Caki2 (cell line): ENCODE measurements at regions not wholly inside any gene's neighbourhood (a gene's known extent, or its start where the extent isn't known, plus 50 kb on each side); places are given as distances from the start of the nearest gene placed in this dataset.

Experiments used
- DNase-seq: peaks from one replicate; pipeline ENCODE4 v3.0.0-alpha.2; 2015; ENCODE audit warnings: low read depth
- in situ Hi-C: cut with HindIII; loops from 2 replicates; pipeline ENCODE4 v1.10.0; 2016; ENCODE audit warnings: low sequenced_read_pairs, low pct_unique_long_range_greater_than_20kb, mixed read lengths

- peak; percentile 14 for DNase-seq
- in situ Hi-C loops = no loop called here
Observed at GRCh38 chr4:110970642-110971041, 347.8 kb upstream of the PITX2 start.

GRCh38 chr4:110975338-110975737 lies 352.5 kb upstream of the PITX2 start:
- DNase-seq = no peak
- in situ Hi-C loops = no loop called here

- in situ Hi-C loops = no loop called here
- no peak for DNase-seq
Observed at GRCh38 chr4:110977554-110977953, 354.7 kb upstream of the PITX2 start.

GRCh38 chr4:110978761-110979160 lies 355.9 kb upstream of the PITX2 start:
- in situ Hi-C loops = no loop called here
- no peak for DNase-seq

- no peak for DNase-seq
- in situ Hi-C loops = no loop called here
Observed at GRCh38 chr4:110982486-110982885, 359.6 kb upstream of the PITX2 start.

- no peak for DNase-seq
- in situ Hi-C loops = no loop called here
Observed at GRCh38 chr4:110988722-110989121, 365.8 kb upstream of the PITX2 start.

- no peak for DNase-seq
- in situ Hi-C loops = no loop called here
Observed at GRCh38 chr4:110989125-110989524, 366.2 kb upstream of the PITX2 start.

- DNase-seq = no peak
- in situ Hi-C loops = no loop called here
Observed at GRCh38 chr4:110994781-110995180, 371.9 kb upstream of the PITX2 start.

- no peak for DNase-seq
- in situ Hi-C loops = no loop called here
Observed at GRCh38 chr4:110998320-110998719, 375.4 kb upstream of the PITX2 start.

- DNase-seq = no peak
- in situ Hi-C loops = no loop called here
Observed at GRCh38 chr4:111011458-111011857, 388.6 kb upstream of the PITX2 start.

GRCh38 chr4:111013846-111014245 lies 391.0 kb upstream of the PITX2 start:
- in situ Hi-C loops = no loop called here
- no peak for DNase-seq

- in situ Hi-C loops = no loop called here
- no peak for DNase-seq
Observed at GRCh38 chr4:111014537-111014936, 391.7 kb upstream of the PITX2 start.

GRCh38 chr4:111016416-111016815 lies 393.5 kb upstream of the PITX2 start:
- no peak for DNase-seq
- in situ Hi-C loops = no loop called here

GRCh38 chr4:111018216-111018615 lies 395.3 kb upstream of the PITX2 start:
- no peak for DNase-seq
- in situ Hi-C loops = no loop called here

GRCh38 chr4:111020476-111020875 lies 397.6 kb upstream of the PITX2 start:
- in situ Hi-C loops = no loop called here
- no peak for DNase-seq

GRCh38 chr4:111020961-111021360 lies 398.1 kb upstream of the PITX2 start:
- in situ Hi-C loops = no loop called here
- DNase-seq = no peak

GRCh38 chr4:111022758-111023157 lies 399.9 kb upstream of the PITX2 start:
- in situ Hi-C loops = no loop called here
- DNase-seq = no peak

- no peak for DNase-seq
Observed at GRCh38 chr4:111027526-111027925, 404.6 kb upstream of the PITX2 start.

GRCh38 chr4:111028795-111029194 lies 405.9 kb upstream of the PITX2 start:
- DNase-seq = no peak

More at GRCh38 chr4:111027526-111027925, 404.6 kb upstream of the PITX2 start:
- in situ Hi-C loops = no loop called here

GRCh38 chr4:111031001-111031579 lies 408.2 kb upstream of the PITX2 start:
- in situ Hi-C loops = no loop called here
- DNase-seq = no peak

More at GRCh38 chr4:111028795-111029194, 405.9 kb upstream of the PITX2 start:
- in situ Hi-C loops = no loop called here

GRCh38 chr4:111031596-111031995 lies 408.7 kb upstream of the PITX2 start:
- in situ Hi-C loops = no loop called here
- DNase-seq = no peak
